ENCODE measurements at regions not wholly inside any gene's neighbourhood (a gene's known extent, or its start where the extent isn't known, plus 50 kb on each side); places are given as distances from the start of the nearest gene placed in this dataset.

DNA sequence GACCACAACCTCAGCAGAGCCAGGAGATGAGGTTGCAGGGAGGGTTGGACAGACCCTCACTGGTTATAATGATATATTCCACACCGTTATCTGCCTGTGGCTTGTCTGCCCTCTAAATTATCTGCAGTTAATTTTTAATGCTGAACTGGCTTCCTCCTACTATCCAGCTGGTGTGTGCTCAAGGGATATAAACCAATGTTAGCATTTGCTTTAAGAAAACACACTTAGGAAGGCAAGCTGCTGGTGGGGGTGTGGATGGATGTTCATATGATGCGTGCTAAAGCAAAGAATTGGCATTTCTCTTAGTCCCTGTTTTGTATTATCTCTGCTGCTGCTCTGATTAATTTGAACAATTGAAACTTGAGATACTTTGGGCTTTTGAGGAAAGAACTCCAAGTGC, 132.2 kb upstream of the NPVF start:
- no peak for DNase-seq (ENCODE audit: low read depth, low spot score)

DNA sequence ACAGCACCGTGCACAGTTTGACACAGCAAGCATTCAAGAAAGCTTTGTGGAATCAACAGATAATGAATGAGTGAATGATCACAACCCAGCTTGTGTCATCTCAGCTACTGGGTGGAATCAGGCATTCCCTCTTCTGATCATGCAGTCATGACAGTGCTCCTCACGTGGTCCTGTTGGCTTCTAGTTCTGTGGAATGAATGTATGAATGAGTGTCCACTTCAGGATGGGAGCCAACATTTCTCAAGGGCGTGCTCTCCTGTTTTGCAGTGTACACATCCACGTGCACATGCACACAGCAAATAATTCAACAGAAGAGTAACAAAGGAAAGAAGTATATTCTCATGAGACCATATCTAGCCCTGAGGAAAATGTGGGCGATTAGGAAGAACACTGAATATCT, 133.1 kb upstream of the NPVF start:
- no peak for DNase-seq (ENCODE audit: low read depth, low spot score)

DNA sequence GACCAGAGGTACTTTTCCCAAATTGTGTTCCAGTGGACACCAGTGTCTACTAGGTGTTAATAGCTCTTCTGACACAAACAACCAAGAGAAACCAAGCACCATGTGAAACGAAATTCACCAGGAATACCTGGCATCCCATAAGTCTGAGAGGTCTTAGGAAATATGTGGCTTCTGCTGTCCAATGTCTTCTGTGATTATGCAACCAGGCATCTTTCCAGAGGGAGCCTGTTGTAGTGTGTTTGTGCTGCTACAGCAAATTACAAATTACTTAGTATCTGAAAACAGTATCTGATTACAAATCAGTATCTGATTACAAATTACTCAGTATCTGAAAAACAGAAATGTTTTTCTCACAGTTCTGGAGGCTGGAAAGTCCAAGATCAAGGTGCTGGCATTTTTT, 133.6 kb upstream of the NPVF start:
- no peak for DNase-seq (ENCODE audit: low read depth, low spot score)

DNA sequence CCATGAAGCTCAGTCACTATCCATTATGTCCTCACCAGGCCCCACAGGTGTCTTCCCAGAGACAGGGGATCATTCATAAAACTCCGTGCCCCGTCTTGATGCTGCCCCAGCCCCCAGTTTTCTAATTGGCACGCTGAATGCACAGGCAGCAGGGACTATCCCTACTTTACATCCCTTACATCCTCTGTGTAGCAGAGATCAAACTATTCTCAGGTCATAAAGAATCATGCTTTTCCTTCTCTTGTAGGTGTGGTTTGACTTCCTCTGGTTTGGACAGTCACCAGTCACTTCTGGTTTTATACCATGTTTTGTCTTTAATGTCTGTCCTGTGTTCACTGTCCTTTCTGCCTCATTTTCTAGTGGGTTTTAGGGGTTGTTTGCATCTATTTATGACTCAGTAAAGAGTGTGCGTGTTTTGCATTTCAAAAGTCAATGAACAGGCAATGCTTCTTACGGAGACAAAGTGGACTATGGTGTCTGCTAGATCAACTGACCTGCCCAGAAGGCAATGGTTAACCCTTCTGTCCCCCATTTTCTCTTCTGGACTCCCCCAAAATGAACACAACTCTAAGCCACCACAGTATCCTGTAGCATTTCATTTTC, 140.4 kb upstream of the NPVF start:
- no peak for DNase-seq (ENCODE audit: low read depth, low spot score)

DNA sequence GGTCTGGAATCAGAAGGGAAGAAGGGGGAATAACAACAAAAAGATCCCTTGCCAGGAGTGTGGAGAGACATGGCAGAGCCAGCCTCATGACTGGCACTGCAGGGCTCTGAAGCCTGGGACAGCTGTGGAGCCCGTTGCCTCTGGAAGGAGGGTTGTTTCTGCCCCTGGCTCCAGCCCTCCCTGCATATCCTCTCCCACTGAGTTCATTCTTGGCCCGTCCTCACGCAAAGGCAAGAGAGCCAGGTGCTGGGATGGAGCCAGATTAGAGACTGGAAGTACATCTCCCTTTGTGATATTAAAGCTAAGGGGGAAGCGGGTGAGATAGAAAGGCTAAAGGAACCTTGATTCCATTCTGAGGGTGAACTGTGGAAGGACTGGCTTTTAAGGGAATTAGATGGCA, 141.5 kb upstream of the NPVF start:
- DNase-seq (ENCODE audit: low read depth, low spot score) = no peak

DNA sequence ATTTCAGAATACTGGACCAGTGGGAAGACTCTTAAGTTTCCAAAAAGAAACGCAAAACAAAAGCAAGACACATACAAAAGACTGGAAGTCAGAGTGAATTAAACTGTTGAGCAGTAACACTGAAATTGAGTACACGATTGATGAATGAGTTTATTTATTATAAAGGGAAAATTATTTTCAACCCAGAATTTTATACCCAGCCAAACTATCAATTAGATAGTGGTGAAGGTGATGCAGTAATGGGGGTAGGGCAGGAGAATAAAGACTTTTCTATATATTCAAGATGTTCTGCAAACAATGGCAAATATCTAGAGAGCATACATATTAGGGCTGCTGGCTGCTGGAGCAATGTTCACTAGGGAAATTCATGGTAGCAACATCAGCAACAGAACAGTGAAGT, 143.7 kb upstream of the NPVF start:
- DNase-seq (ENCODE audit: low read depth, low spot score) = no peak

DNA sequence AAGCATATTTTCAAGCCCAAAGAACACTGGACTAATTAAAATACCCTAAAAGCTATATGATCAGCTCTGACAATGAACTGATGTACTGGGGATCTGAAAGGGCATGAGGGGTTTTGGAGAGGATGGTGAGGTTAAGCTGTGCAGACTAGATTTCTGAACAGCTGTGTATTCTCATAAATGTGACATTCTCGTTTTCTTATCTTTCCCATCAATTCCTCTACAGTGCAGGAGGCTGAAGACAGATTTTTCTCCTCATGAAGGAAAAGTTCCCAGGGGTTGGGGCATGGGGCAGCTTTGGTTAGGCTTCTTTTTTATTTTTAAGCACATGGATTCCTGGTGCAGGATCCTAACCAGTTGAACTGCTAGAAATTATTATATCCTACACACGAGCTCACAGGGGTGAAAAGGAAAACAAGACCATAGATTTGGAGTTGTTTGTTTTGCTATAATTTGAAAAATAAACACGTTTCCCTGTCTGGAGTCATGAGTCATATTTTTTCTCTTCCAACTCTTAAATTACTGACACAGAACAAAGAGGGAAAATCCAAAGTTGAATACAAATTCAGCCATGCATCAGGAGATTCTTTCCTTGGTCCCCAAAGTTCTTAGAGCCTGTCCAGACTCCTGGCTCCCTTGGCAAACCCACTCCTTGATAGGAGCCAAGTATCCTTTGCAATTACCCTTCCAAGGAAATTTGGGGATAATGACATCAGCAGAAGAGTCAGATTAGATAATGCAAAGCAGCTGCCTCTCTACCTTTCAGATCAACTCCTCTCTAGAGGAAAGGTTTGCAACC, 147.7 kb upstream of the NPVF start:
- DNase-seq (ENCODE audit: low read depth, low spot score) = no peak

DNA sequence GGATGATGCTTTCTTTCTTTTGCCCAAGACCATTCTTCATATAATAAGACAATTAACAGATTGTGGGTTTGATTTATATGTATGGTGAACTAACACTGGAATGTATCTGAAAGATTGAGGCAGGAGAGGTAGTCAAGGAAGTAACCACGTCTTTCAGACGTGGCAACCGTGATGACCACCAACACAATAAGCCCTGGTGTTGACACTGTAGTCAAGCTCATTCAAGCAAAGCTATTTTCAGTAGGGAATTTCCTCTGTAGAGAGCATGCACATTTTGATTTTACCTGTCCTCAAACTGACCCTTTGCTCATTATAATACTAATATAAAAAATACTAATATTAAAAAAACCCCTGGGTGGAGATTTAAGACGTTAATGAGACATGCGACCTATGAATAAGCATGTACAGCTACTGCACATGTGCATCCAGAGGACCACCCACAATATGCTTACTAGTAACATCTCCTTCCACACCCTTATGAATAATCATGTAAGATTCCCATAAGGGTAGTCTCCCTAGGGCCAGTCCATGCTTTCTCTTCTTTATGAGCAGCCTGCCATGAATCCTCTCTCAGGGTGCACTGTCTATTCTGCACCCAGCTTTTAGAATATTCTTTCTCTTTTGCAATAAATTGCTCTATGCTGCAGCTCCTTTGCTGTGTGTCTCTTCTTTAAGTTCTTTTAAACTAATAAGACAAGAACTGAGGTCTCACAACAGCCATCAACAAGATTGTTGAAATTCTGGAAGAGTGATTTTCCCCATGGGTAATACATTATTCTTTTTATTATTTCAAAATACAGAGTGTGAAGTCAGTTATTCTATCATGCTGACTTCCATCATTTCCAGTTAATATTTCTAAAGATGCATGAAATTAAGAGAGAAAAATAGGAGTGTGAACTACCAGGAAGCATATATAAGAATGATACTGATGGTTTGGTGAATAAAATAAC, 151.3 kb upstream of the NPVF start:
- no peak for DNase-seq (ENCODE audit: low read depth, low spot score)

DNA sequence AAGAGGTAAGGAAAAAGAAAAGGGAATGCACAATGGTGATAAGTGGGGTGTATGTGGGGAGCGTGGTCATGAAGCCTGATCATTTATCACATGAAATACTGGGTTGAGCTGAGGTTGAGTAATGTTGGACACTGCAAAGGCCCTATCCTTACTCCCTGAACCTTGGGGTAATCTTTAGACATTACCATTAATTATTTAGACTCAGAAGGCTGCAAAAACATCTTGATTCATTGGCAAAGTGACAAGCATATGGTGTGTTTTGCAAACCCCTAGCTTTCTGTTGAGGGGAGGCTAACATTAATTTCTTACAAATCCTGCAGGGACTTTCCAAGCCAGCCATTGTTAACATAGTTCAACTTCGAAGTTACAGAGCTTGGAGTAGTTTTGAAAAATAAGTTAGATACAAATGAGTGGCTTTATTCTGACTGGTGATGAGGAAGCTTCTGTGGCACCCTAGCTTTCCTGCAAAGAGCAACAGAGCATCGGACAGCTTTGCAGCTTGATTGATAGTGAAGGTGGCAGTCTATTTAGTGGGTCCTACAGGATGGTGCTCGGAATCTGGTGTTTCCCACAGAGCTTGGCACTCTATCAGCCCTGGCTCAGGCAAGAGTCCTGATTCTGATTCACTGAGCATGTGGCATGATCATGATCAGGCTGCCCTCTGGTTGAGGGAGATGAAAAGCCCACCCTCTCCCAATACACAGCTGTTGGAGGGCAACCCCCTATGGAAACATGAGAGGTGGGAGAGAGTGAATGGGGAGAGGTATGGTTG, 153.7 kb upstream of the NPVF start:
- DNase-seq (ENCODE audit: low read depth, low spot score) = no peak

DNA sequence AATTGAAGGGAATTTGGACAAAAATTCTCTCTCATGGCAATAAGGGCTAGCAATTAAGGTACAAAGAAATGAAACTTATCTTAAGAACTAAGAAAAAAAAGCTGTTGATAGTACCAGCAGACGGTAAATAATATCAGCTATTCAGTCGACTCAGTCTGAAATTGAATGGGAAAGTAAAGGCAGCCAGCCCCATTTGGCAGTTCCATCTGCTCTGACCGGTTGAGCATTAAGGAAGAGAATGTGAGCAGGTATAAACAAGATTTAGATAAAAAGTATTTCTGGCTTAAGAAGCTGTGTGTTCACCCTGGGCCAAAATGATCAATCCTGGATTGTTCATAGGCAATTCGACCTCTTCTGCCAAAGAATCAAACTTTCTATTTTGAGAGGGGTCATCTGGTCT, 154.6 kb upstream of the NPVF start:
- no peak for DNase-seq (ENCODE audit: low read depth, low spot score)

DNA sequence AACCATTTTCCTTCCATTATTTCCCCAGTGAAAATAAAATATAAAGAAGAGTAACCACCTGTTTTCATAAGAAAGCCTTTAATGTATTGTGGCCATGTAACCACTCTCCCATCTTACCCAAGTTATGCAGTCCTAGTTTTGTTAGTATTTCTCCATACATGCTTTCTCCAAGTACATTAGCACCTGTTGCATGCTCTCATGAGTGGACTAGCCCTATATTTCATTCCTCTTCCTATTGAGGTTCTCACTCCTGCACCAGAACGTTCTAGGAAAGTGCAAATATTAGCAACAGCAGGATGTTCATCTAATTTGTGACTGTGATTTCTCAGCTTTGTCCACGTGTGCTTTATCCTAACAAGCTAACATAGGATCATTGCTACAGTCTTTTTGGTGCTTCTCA, 155.1 kb upstream of the NPVF start:
- no peak for DNase-seq (ENCODE audit: low read depth, low spot score)

DNA sequence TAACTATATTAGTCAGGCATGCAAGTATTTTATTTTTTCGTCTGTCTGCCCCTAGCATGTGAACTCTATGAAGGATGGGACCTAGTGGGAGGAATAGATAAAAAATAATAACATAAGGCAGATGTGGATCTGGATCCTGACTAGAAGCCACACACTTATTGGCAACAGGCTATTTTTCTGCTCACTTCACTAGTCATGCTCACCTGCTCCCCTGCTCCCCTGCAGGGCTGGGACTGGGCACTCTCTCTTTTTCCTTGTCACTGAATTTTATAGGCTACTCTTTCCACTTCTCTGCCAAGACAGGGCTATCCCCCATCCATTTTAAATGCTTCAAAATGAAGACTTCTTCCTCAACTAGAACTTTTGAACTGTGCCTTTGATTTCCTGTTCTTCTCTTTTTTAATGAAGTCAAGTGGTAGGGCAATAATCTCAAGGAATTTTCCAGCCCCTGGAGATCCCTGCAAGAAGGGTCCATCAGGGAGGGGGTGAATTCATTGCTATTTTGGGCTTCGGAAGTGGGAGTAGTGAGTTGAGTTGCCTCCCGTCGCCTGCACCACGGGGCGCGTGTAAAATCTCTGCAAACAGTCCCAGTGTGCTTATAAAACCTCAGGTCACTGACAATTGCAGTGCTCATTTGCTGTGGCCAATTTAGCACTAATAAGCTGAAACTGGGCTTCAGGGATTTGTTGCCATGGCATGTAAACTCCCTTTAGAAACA, 156.7 kb upstream of the NPVF start:
- DNase-seq (ENCODE audit: low read depth, low spot score) = no peak

DNA sequence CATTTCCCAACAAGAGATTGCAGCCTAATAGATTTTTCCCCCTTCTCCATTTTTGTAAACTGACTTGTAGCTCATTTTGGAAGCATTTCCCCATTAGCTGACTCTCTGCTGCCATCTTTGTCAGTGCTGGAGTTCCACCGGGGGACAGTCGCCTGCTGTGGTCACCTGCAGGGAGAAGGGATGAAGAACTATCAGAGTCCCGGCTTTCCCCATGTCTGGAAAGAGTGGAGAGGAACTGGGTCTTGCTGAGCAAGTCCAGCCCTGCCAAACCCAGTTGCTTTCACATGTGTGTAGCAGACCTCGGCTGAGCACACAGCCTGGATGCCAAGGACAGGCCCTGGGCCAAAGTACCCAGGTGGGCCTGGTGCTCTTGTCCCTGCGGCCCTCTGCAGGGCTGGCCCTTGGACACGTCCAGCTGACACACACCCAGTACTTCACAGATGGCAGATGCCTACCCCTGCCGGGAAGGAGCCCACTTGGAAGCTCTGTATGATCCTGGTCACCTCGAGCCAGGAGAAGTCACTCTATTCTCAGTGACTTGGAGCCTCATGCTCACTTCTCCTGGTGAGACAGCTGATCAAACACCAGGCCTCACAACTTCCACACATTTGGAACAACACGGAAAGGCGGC, 157.3 kb upstream of the NPVF start:
- DNase-seq (ENCODE audit: low read depth, low spot score) = no peak

DNA sequence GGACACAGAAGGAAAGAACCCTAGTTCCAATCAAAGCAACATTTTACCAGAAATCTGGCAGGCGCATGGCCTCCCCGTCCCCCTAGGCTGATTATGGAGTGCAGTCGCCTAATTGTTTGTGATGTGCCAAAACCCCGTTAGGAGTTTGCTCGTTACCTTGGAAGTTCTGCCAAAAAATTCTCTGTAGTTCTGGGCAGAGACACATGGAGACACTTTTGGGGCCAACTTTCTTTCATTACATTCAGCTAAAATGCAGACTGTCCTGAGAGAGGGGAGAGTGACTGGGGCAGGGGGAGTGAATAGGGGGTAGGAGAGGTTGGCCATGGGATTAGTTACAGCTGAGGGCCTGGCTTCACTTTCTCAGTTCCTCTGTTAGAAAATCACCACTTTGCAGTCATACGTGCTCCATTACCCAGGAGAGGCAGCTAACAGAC, 158.0 kb upstream of the NPVF start:
- no peak for DNase-seq (ENCODE audit: low read depth, low spot score)

DNA sequence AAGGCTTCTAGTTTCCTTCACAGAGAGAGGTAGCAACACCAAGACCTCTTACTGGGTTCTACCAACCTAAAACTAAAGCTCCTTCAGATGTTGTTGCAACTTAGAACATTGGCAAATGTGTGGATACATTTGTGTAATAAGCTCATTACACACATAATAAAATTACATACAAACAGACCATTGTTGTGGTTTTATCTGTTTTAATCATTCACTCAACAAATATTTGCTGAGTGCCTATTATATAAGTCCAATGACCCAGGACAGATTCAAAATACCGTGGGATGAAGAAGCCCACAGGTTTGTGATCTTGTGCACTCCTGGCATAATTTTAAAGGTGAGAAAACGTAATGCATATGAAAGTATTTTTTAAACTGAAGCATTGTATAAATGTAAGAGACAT, 160.4 kb upstream of the NPVF start:
- DNase-seq (ENCODE audit: low read depth, low spot score) = no peak

DNA sequence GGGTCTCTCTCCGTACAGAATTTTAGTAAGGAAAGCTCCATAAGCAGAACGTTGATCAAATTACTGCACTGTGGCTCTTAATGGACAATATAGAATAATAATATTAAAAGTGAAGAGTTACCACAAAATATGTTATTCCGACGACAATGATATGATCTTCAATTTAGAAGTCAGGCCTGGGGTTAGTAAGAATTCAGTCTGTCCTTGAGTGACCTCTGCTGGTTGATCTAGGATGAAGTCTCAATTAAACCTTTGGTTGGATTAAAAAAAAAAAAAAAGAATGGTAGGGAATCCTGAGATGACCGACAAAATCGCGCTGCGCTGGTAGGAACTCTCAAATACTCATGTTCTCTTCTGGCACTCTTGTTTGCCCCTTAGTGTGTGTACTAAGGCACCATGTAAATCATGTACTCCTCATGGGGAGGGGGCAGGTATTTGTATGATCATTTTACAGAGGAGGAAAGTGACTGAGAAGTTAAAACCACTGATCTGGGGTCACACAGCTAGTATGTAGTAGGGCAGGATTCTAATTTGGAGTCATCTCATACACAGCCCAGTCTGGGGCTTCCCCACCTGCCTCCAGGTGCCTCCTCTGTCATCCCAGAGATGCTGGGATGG, 161.3 kb upstream of the NPVF start:
- DNase-seq (ENCODE audit: low read depth, low spot score) = no peak

DNA sequence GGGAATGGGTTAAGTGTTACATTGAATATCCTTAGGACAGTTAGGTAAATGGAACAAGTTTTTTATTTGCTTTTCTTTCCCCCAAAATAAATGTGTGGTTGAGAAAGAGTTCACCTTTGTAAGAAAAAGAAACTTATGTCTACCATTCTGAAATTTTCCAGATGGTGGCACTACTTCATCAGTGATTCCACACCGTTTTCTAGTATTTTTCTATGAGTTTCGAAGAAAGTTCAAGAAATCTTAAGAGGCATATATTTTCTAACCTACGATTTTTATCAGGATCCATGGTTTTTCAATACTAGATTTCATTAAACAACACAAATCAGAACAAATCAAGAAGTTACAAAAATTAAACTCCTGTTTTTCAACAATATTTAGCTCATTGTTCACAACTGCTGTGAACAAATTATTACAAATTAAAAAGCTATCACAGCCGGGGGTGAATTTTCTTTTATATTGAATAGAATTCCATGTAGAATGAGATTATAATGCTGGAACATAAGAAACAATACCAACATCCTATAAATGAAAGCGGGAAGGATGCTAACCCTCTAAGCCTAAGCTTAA, 163.1 kb upstream of the NPVF start:
- no peak for DNase-seq (ENCODE audit: low read depth, low spot score)

DNA sequence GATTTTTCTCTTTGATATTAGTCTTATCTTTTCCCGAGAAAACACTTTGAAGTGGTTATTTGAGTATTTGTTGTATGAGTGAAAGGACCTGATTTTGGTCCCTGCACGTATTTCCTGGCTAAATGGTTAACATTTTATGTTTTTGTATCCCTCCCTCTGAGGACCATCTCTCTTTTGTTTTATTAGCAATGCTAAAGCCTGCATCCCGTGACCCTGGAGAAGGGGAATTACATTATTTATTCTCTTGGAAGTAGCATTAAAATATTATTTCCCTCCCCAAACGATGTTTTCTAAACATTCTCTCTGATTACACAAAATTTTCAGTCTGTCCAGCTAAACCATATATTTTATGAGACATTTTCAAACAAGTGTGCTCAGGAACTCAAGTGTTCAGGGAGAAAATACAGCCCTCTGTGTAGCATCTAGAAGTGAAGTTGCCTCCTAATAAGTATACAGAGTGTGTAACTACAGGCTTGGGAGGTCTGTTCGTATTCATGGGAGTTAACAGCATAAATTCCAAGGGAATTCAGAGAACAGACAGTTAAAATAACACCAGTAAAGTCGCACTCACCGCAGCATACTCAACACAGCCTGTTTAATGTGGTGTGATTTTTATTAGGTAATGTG, 163.8 kb upstream of the NPVF start:
- no peak for DNase-seq (ENCODE audit: low read depth, low spot score)

DNA sequence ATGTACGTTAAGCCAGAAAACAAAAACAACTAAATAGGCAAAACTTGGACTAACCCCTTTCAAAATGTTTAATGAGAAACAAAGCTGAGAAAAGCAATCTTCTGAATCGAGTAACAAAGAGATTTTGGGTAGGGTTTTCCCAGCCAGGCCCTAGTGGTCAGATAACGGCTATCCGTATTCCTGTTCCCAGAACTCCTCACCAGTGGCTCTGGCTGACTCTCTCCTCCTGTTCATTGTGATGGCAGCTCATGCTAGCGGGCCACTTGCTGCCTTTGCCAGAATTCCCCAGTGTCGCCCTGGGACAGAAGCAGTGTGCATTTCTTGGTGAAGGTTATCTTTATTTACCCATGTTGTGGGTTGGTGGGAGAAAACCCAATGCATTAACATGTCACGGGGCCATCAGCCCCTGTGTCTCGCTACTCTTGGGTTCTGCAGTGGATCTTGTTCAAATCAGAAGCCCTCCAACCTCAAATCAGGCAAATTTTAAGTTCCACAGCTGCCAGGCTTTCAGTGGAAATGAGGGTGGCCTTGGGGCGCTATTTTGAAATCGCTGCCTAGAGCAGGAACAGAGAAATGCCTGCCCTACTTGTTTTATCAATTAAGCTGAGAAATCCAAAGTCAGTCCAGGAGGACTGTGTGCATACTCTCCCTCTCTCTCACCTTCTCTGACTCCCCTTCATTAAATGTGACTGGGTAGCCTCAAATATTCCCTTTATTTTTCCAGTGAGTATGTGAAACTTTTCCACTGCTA, 164.5 kb upstream of the NPVF start:
- DNase-seq (ENCODE audit: low read depth, low spot score) = no peak

All from activated CD4-positive, CD25-positive, alpha-beta regulatory T cell treated with anti-CD3 and anti-CD28 coated beads, Interleukin-2, amount 50 U/mL, for 16 hours (primary cell).